Trophoblast cell (in vitro differentiated cells and primary cell): ENCODE measurements at regions not wholly inside any gene's neighbourhood (a gene's known extent, or its start where the extent isn't known, plus 50 kb on each side); places are given as distances from the start of the nearest gene placed in this dataset.

Source experiments
- DNase-seq, 2 donors: peaks; one replicate each; pipeline ENCODE4 v3.0.0-alpha.2; 2016
- H2AFZ ChIP-seq: 2 replicates; pipeline ENCODE4 v1.6.1; 2013; ENCODE audit warnings: low read length, moderate library complexity, mild to moderate bottlenecking; ENCODE audit not compliant: insufficient read depth, poor library complexity
- H2AK5ac ChIP-seq: 2 replicates; pipeline ENCODE4 v1.6.1; 2013; ENCODE audit warnings: mild to moderate bottlenecking, low read length
- H2BK120ac ChIP-seq: 2 replicates; pipeline ENCODE4 v1.6.1; 2013; ENCODE audit warnings: low read length, mild to moderate bottlenecking, moderate library complexity; ENCODE audit not compliant: insufficient read depth, poor library complexity
- H2BK12ac ChIP-seq: 2 replicates; pipeline ENCODE4 v1.6.1; 2013; ENCODE audit warnings: mild to moderate bottlenecking, low read length, moderate library complexity
- H2BK5ac ChIP-seq: 2 replicates; pipeline ENCODE4 v1.6.1; 2013; ENCODE audit warnings: low read length, low read depth, moderate library complexity, mild to moderate bottlenecking; ENCODE audit not compliant: poor library complexity
- H3K14ac ChIP-seq: 2 replicates; pipeline ENCODE4 v1.6.1; 2013; ENCODE audit warnings: mild to moderate bottlenecking, low read length
- H3K18ac ChIP-seq: 2 replicates; pipeline ENCODE4 v1.6.1; 2013; ENCODE audit warnings: mild to moderate bottlenecking, low read length
- H3K23ac ChIP-seq: 2 replicates; pipeline ENCODE4 v1.6.1; 2013; ENCODE audit warnings: low read length
- H3K27ac ChIP-seq: 2 replicates; pipeline ENCODE4 v1.5.1; 2013; ENCODE audit warnings: low read depth, mild to moderate bottlenecking, inconsistent platforms, low read length, moderate library complexity
- H3K27me3 ChIP-seq: 2 replicates; pipeline ENCODE4 v1.6.1; 2013; ENCODE audit warnings: inconsistent platforms, mild to moderate bottlenecking, low read length, moderate library complexity; ENCODE audit not compliant: insufficient read depth
- H3K36me3 ChIP-seq, 2 experiments: 1 replicate in 1 of 2; 2 replicates in 1 of 2; pipeline ENCODE4 v1.6.1; 2013; ENCODE audit warnings: low read length in 2 of 2, mild to moderate bottlenecking in 2 of 2, moderate library complexity in 1 of 2; ENCODE audit not compliant: insufficient read depth in 2 of 2, control insufficient read depth in 1 of 2
- H3K4ac ChIP-seq: 2 replicates; pipeline ENCODE4 v1.6.1; 2013; ENCODE audit warnings: low read depth, mild to moderate bottlenecking, low read length, moderate library complexity
- H3K4me1 ChIP-seq, 2 experiments: 1 replicate in 1 of 2; 2 replicates in 1 of 2; pipeline ENCODE4 v1.6.1; 2013; ENCODE audit warnings: low read length in 2 of 2, mild to moderate bottlenecking in 2 of 2, moderate library complexity in 1 of 2; ENCODE audit not compliant: insufficient read depth in 2 of 2, control insufficient read depth in 1 of 2
- H3K4me2 ChIP-seq: 2 replicates; pipeline ENCODE4 v1.6.1; 2013; ENCODE audit warnings: inconsistent platforms, mild to moderate bottlenecking, low read length, moderate library complexity
- H3K4me3 ChIP-seq: 2 replicates; pipeline ENCODE4 v1.5.1; 2013; ENCODE audit warnings: mild to moderate bottlenecking, low read depth, low read length, inconsistent platforms
- H3K79me1 ChIP-seq: one replicate; pipeline ENCODE4 v1.6.1; 2013; ENCODE audit warnings: low read length
- H3K79me2 ChIP-seq: 2 replicates; pipeline ENCODE4 v1.6.1; 2013; ENCODE audit warnings: low read length, mild to moderate bottlenecking; ENCODE audit not compliant: control insufficient read depth, insufficient read depth, poor library complexity
- H3K9ac ChIP-seq: 2 replicates; pipeline ENCODE4 v1.6.1; 2013; ENCODE audit warnings: mild to moderate bottlenecking, low read length
- H3K9me3 ChIP-seq: 2 replicates; pipeline ENCODE4 v1.6.1; 2013; ENCODE audit warnings: low read depth, mild to moderate bottlenecking, control low read depth, inconsistent platforms, low read length; ENCODE audit not compliant: insufficient read depth
- H4K12ac ChIP-seq: 2 replicates; pipeline ENCODE4 v1.6.1; 2013; ENCODE audit warnings: low read depth, mild to moderate bottlenecking, low read length, moderate library complexity
- H4K8ac ChIP-seq: 2 replicates; pipeline ENCODE4 v1.6.1; 2013; ENCODE audit warnings: low read depth, mild to moderate bottlenecking, low read length, moderate library complexity
- H4K91ac ChIP-seq: one replicate; pipeline ENCODE4 v1.6.1; 2013; ENCODE audit warnings: low read depth, mild to moderate bottlenecking, low read length, moderate library complexity
- WGBS: extraction: QIAGEN DNeasy Blood & Tissue Kit; methylation state at CpG from one replicate; pipeline ENCODE4 v1.1.7; 2013; ENCODE audit warnings: missing lambda C conversion rate; ENCODE audit not compliant: insufficient read length, insufficient coverage; ENCODE audit errors: extremely low coverage; 5-methylcytosine and 5-hydroxymethylcytosine counted together

GRCh38 chr9:115275753-115276152, 157.8 kb upstream of the TNC start:
- no peaks in the 10 kb centered on the region for H3K36me3 ChIP-seq
- H2BK5ac ChIP-seq, result no peak overlapping the region
- no peak overlapping the region for H3K14ac ChIP-seq
- no peaks in the 10 kb centered on the region for H3K79me2 ChIP-seq
- H3K4ac ChIP-seq, result no peak overlapping the region
- H2AK5ac ChIP-seq, result no peak overlapping the region
- no peak overlapping the region for H2AFZ ChIP-seq
- H3K9ac ChIP-seq, result no peak overlapping the region
- DNase-seq, result no peak
- no peaks in the 10 kb centered on the region for H3K27me3 ChIP-seq
- H3K4me3 ChIP-seq, result no peak overlapping the region
- no peak overlapping the region for H3K23ac ChIP-seq
- H3K9me3 ChIP-seq, result no peaks in the 10 kb centered on the region
- no peak overlapping the region for H4K91ac ChIP-seq
- no peak overlapping the region for H3K18ac ChIP-seq
- H3K4me2 ChIP-seq, result no peak overlapping the region
- no peak overlapping the region for H4K12ac ChIP-seq
- H4K8ac ChIP-seq, result no peak overlapping the region
- no CpG with 5 or more reads among the region's 5 CpGs for WGBS
- no peaks in the 10 kb centered on the region for H3K4me1 ChIP-seq
- no peak overlapping the region for H2BK12ac ChIP-seq
- no peaks in the 10 kb centered on the region for H3K79me1 ChIP-seq
- no peak overlapping the region for H3K27ac ChIP-seq
- no peak overlapping the region for H2BK120ac ChIP-seq

- no peak overlapping the region for H4K12ac ChIP-seq
- no CpG with 5 or more reads among the region's 2 CpGs for WGBS
- H3K4ac ChIP-seq, result no peak overlapping the region
- H3K4me1 ChIP-seq, result no peaks in the 10 kb centered on the region
- H3K4me2 ChIP-seq, result no peak overlapping the region
- H2AFZ ChIP-seq, result no peak overlapping the region
- DNase-seq, result no peak
- H2BK12ac ChIP-seq, result no peak overlapping the region
- H3K9ac ChIP-seq, result no peak overlapping the region
- no peak overlapping the region for H3K14ac ChIP-seq
- no peak overlapping the region for H3K27ac ChIP-seq
- H2AK5ac ChIP-seq, result no peak overlapping the region
- H3K79me1 ChIP-seq, result no peaks in the 10 kb centered on the region
- H3K23ac ChIP-seq, result no peak overlapping the region
- H3K79me2 ChIP-seq, result no peaks in the 10 kb centered on the region
- H3K18ac ChIP-seq, result no peak overlapping the region
- no peaks in the 10 kb centered on the region for H3K9me3 ChIP-seq
- H4K91ac ChIP-seq, result no peak overlapping the region
- H2BK120ac ChIP-seq, result no peak overlapping the region
- no peak overlapping the region for H3K4me3 ChIP-seq
- no peak overlapping the region for H2BK5ac ChIP-seq
- H4K8ac ChIP-seq, result no peak overlapping the region
- H3K36me3 ChIP-seq, result no peaks in the 10 kb centered on the region
- H3K27me3 ChIP-seq, result no peaks in the 10 kb centered on the region
These were observed 158.7 kb upstream of the TNC start for GRCh38 chr9:115276621-115277020.

DNA sequence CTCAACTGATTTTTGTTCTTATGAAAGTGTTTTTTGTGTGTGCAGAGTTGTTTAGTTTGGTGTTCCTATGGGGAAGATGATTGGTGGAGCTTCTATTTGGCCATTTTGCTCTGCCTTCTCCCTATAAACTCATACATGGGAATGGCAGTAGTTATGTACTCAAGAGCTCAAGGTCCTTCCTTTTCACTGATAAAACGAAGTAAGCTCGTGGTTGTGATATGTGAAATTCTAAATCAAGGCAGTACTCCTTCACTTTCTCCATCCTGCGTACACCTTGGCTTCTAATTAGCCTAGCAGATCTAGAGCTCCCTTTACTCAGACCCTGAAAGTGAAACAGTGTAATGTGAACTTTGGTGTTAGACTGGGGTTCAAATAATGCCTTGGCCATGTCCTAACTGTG, 159.3 kb upstream of the TNC start:
- WGBS, result no CpG with 5 or more reads among the region's 3 CpGs

DNA sequence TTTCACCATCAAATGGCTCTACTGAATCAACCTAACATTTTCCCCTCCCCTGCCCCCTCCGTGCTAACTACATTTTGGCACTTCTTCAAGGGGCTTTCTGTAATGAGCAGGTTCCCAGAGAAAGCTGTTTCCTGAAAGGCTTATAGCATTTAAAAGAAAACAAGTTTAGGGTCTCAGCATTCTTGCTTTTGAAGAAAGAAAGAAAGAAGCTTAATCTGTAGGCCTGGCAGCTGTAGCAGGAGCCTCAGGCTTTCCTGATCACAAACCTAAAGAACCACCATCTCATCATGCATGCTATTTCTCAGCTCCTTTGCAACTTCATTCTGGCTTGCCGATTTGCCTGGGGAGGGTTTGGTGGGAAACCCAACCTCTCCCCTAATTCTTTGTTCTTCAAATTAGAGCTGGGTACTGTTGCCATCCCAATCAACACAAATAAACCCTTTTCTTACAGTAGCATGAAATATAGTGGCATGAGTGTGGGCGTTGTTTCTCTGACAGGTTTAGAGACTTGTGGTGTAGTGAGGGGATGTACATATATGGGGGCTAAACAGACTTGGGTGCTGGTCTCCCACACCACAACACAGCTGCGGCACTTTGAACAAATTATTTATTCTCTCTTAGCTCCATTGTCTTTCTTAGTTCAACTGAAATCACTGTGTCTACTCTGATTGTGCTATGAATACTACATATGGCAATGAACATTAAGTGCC, 160.5 kb upstream of the TNC start:
- H2BK5ac ChIP-seq, result no peak overlapping the region
- no peaks in the 10 kb centered on the region for H3K27me3 ChIP-seq
- no peak overlapping the region for H3K4me3 ChIP-seq
- no peak overlapping the region for H2AFZ ChIP-seq
- no peak overlapping the region for H3K9ac ChIP-seq
- no CpG with 5 or more reads among the region's 4 CpGs for whole genome bisulfite sequencing
- no peaks in the 10 kb centered on the region for H3K4me1 ChIP-seq
- H3K36me3 ChIP-seq, result no peaks in the 10 kb centered on the region
- H3K27ac ChIP-seq, result no peak overlapping the region
- H3K79me1 ChIP-seq, result no peaks in the 10 kb centered on the region
- no peak overlapping the region for H2AK5ac ChIP-seq
- H3K23ac ChIP-seq, result no peak overlapping the region
- H4K8ac ChIP-seq, result no peak overlapping the region
- no peaks in the 10 kb centered on the region for H3K79me2 ChIP-seq
- no peak overlapping the region for H4K12ac ChIP-seq
- H2BK120ac ChIP-seq, result no peak overlapping the region
- H3K4ac ChIP-seq, result no peak overlapping the region
- no peak overlapping the region for H4K91ac ChIP-seq
- no peak overlapping the region for H3K18ac ChIP-seq
- DNase-seq, result no peak
- H3K14ac ChIP-seq, result no peak overlapping the region
- no peaks in the 10 kb centered on the region for H3K9me3 ChIP-seq
- no peak overlapping the region for H2BK12ac ChIP-seq
- no peak overlapping the region for H3K4me2 ChIP-seq

More for the DNA sequence above, 159.3 kb upstream of the TNC start:
- H3K79me1 ChIP-seq, result no peaks in the 10 kb centered on the region
- no peak overlapping the region for H3K27ac ChIP-seq
- H2BK120ac ChIP-seq, result no peak overlapping the region
- H2AK5ac ChIP-seq, result no peak overlapping the region
- DNase-seq, result no peak
- H3K18ac ChIP-seq, result no peak overlapping the region
- H3K4ac ChIP-seq, result no peak overlapping the region
- no peaks in the 10 kb centered on the region for H3K27me3 ChIP-seq
- H3K79me2 ChIP-seq, result no peaks in the 10 kb centered on the region
- H4K12ac ChIP-seq, result no peak overlapping the region
- no peaks in the 10 kb centered on the region for H3K4me1 ChIP-seq
- no peaks in the 10 kb centered on the region for H3K36me3 ChIP-seq
- H2BK12ac ChIP-seq, result no peak overlapping the region
- H3K23ac ChIP-seq, result no peak overlapping the region
- no peaks in the 10 kb centered on the region for H3K9me3 ChIP-seq
- no peak overlapping the region for H2AFZ ChIP-seq
- H3K14ac ChIP-seq, result no peak overlapping the region
- no peak overlapping the region for H3K9ac ChIP-seq
- no peak overlapping the region for H3K4me2 ChIP-seq
- no peak overlapping the region for H2BK5ac ChIP-seq
- H4K91ac ChIP-seq, result no peak overlapping the region
- H3K4me3 ChIP-seq, result no peak overlapping the region
- H4K8ac ChIP-seq, result no peak overlapping the region
